GM23338 (cell line): ENCODE measurements at regions not wholly inside any gene's neighbourhood (a gene's known extent, or its start where the extent isn't known, plus 50 kb on each side); places are given as distances from the start of the nearest gene placed in this dataset.
A peak's percentile ranks its signal among the peaks of the same experiment; 100 is the strongest.

Experiments used
- ATAC-seq: fragments of 200-7000 bp; cut with Tn5 transposase; 3 replicates; pipeline ENCODE4 v1.9.1; 2020
- DNase-seq: peaks from one replicate; pipeline ENCODE4 v3.0.0-alpha.2; 2015; ENCODE audit warnings: low spot score
- H2AFZ ChIP-seq: fragments of 200-600 bp; sonication (generic); 2 replicates; pipeline ENCODE4 v1.8.0; 2016; ENCODE audit warnings: antibody characterized with exemption, mild to moderate bottlenecking, moderate library complexity
- H3F3A ChIP-seq: fragments of 200-600 bp; sonication (generic); replicated peaks from 2 replicates; pipeline ENCODE4 v1.8.0; 2017; ENCODE audit warnings: antibody characterized with exemption, mixed run types, low read depth
- H3K27ac ChIP-seq: fragments of 200-600 bp; sonication (generic); 2 replicates; pipeline ENCODE4 v1.6.1; 2016; ENCODE audit warnings: low read depth
- H3K27me3 ChIP-seq: fragments of 200-600 bp; sonication (generic); 2 replicates; pipeline ENCODE4 v1.8.0; 2016; ENCODE audit warnings: mild to moderate bottlenecking, mixed run types, moderate library complexity; ENCODE audit not compliant: insufficient read depth
- H3K36me3 ChIP-seq: fragments of 200-600 bp; sonication (generic); 2 replicates; pipeline ENCODE4 v1.8.0; 2016; ENCODE audit warnings: mild to moderate bottlenecking; ENCODE audit not compliant: insufficient read depth
- H3K4me1 ChIP-seq: fragments of 200-600 bp; sonication (generic); 2 replicates; pipeline ENCODE4 v1.8.0; 2016; ENCODE audit warnings: mild to moderate bottlenecking, moderate library complexity; ENCODE audit not compliant: insufficient read depth
- H3K4me2 ChIP-seq: fragments of 200-600 bp; sonication (generic); 2 replicates; pipeline ENCODE4 v1.7.1; 2017; ENCODE audit warnings: mixed run types
- H3K4me3 ChIP-seq: fragments of 200-600 bp; sonication (generic); 2 replicates; pipeline ENCODE4 v1.6.1; 2016; ENCODE audit warnings: mixed run types
- H3K79me2 ChIP-seq: fragments of 200-600 bp; sonication (generic); replicated peaks from 2 replicates; pipeline ENCODE4 v1.8.0; 2017; ENCODE audit warnings: mild to moderate bottlenecking; ENCODE audit not compliant: insufficient read depth
- H3K9me2 ChIP-seq: fragments of 200-600 bp; sonication (generic); 2 replicates; pipeline ENCODE4 v1.8.0; 2017; ENCODE audit not compliant: insufficient read depth
- H4K20me1 ChIP-seq: fragments of 200-600 bp; sonication (generic); replicated peaks from 2 replicates; pipeline ENCODE4 v1.8.0; 2017; ENCODE audit warnings: mild to moderate bottlenecking; ENCODE audit not compliant: insufficient read depth
- H3K27ac Mint-ChIP-seq: 2 replicates; pipeline ENCODE4 v1.8.0; 2020; ENCODE audit warnings: inconsistent platforms, mild to moderate bottlenecking, moderate library complexity, mixed read lengths
- H3K27me3 Mint-ChIP-seq: 3 replicates; pipeline ENCODE4 v1.8.0; 2022; ENCODE audit warnings: low read depth, mild to moderate bottlenecking, moderate library complexity, mixed read lengths, inconsistent platforms; ENCODE audit not compliant: insufficient read depth, poor library complexity
- H3K36me3 Mint-ChIP-seq: 3 replicates; pipeline ENCODE4 v1.8.0; 2021; ENCODE audit warnings: low read depth, mild to moderate bottlenecking, inconsistent platforms, moderate library complexity, mixed read lengths
- H3K4me1 Mint-ChIP-seq: 3 replicates; pipeline ENCODE4 v1.8.0; 2020; ENCODE audit warnings: mild to moderate bottlenecking, inconsistent platforms, mixed read lengths
- H3K4me3 Mint-ChIP-seq: 3 replicates; pipeline ENCODE4 v1.8.0; 2021; ENCODE audit warnings: moderate library complexity, mild to moderate bottlenecking, inconsistent platforms, mixed read lengths
- H3K9me3 Mint-ChIP-seq: 3 replicates; pipeline ENCODE4 v1.8.0; 2020; ENCODE audit warnings: moderate library complexity, mild to moderate bottlenecking, inconsistent platforms, mixed read lengths
- CREB1 ChIP-seq: fragments of 250-450 bp; sonication (Bioruptor Pico); IDR thresholded peaks from 2 replicates; pipeline ENCODE4 v1.5.0; 2020; ENCODE audit warnings: low read depth, mild to moderate bottlenecking, moderate library complexity
- CTCF ChIP-seq, 2 experiments: fragments of 200-600 bp in 1 of 2; sonication (generic) in 1 of 2; conservative IDR thresholded peaks; 2 replicates each; pipeline versions ENCODE4 v1.5.1 to v1.6.1; 2016 to 2017; ENCODE audit warnings: antibody characterized with exemption in 2 of 2, low read depth in 2 of 2, mild to moderate bottlenecking in 2 of 2, moderate library complexity in 1 of 2
- ETS1 ChIP-seq: IDR thresholded peaks from 2 replicates; pipeline ENCODE4 v1.6.1; 2016; ENCODE audit warnings: antibody characterized with exemption
- EZH2 ChIP-seq: fragments of 200-600 bp; sonication (generic); IDR thresholded peaks from one replicate; pipeline ENCODE4 v1.8.0; 2017; ENCODE audit warnings: antibody characterized with exemption, mild to moderate bottlenecking, low read depth; ENCODE audit not compliant: unreplicated experiment
- EZH2phosphoT487 ChIP-seq: fragments of 200-600 bp; sonication (generic); IDR thresholded peaks from one replicate; pipeline ENCODE4 v1.8.1; 2018; ENCODE audit warnings: antibody characterized with exemption; ENCODE audit not compliant: unreplicated experiment
- JUNB ChIP-seq: IDR thresholded peaks from one replicate; pipeline ENCODE4 v1.6.1; 2016; ENCODE audit warnings: antibody characterized with exemption; ENCODE audit not compliant: unreplicated experiment
- NANOG ChIP-seq: IDR thresholded peaks from 2 replicates; pipeline ENCODE4 v1.6.1; 2016; ENCODE audit warnings: antibody characterized with exemption, borderline replicate concordance
- POLR2AphosphoS5 ChIP-seq: IDR thresholded peaks from 2 replicates; pipeline ENCODE4 v1.6.1; 2016; ENCODE audit warnings: antibody characterized with exemption, low read depth
- REST ChIP-seq: IDR thresholded peaks from one replicate; pipeline ENCODE4 v1.6.1; 2018; ENCODE audit warnings: antibody characterized with exemption; ENCODE audit not compliant: unreplicated experiment
- STAT1 ChIP-seq: IDR thresholded peaks from one replicate; pipeline ENCODE4 v1.6.1; 2016; ENCODE audit warnings: antibody characterized with exemption; ENCODE audit not compliant: unreplicated experiment
- ZNF114 ChIP-seq: fragments of 250-450 bp; sonication (Bioruptor Pico); IDR thresholded peaks from 2 replicates; pipeline ENCODE4 v1.5.0; 2020; ENCODE audit warnings: mild to moderate bottlenecking, moderate library complexity
- ZNF462 ChIP-seq: fragments of 250-450 bp; sonication (Bioruptor Pico); IDR thresholded peaks from 2 replicates; pipeline ENCODE4 v1.5.0; 2020; ENCODE audit warnings: mild to moderate bottlenecking, moderate library complexity

- H3K79me2 ChIP-seq: no peaks in the 10 kb centered on the region
- no peak for ATAC-seq
- H4K20me1 ChIP-seq: no peaks in the 10 kb centered on the region
- H2AFZ ChIP-seq: 0 out of 2 replicates have a peak overlapping the region, but pooled peaks have one; percentile 43
- H3F3A ChIP-seq: no peaks in the 10 kb centered on the region
- H3K4me3 ChIP-seq: no peak overlapping the region
- Mint-ChIP-seq H3K4me1 (peaks cover 11% of the 10 kb centered on the region; the same call in 2 of the 3 replicates), H3K27me3 (peaks cover 8% of the 10 kb centered on the region), H3K36me3 (no peaks in the 10 kb centered on the region), H3K4me3 (no peak overlapping the region), H3K27ac (no peak overlapping the region), H3K9me3 (no peaks in the 10 kb centered on the region)
- H3K36me3 ChIP-seq: no peaks in the 10 kb centered on the region
- H3K27ac ChIP-seq: no peak overlapping the region
- no peaks in the 10 kb centered on the region for H3K9me2 ChIP-seq
- no peaks in the 10 kb centered on the region for H3K27me3 ChIP-seq
- DNase-seq: no peak
- H3K4me2 ChIP-seq: no peak overlapping the region
- no peaks in the 10 kb centered on the region for H3K4me1 ChIP-seq
- TF ChIP-seq STAT1 (no peak), POLR2AphosphoS5 (no peak), ETS1 (no peak), NANOG (no peak), CREB1 (CRISPR knock-in tag) (no peak), EZH2phosphoT487 (no peak), ZNF462 (CRISPR knock-in tag) (no peak), REST (no peak), JUNB (no peak), CTCF (conservative IDR thresholded peaks at IDR 0.05; ENCODE audit: low read depth in 2 of 2) (no peak), EZH2 (no peak), ZNF114 (CRISPR knock-in tag) (no peak)
Measured at GRCh38 chr2:101627285-101628029, 70.0 kb upstream of the MAP4K4 start.
